NT2/D1 (cell line): ENCODE measurements at regions not wholly inside any gene's neighbourhood (a gene's known extent, or its start where the extent isn't known, plus 50 kb on each side); places are given as distances from the start of the nearest gene placed in this dataset.

ENCODE experiments used
- DNase-seq: peaks from one replicate; pipeline ENCODE4 v3.0.0-alpha.2; 2011; ENCODE audit warnings: low read depth, low spot score
- H3K27me3 ChIP-seq: 2 replicates; pipeline ENCODE4 v1.6.0; 2011; ENCODE audit warnings: mild to moderate bottlenecking; ENCODE audit not compliant: insufficient read length, insufficient read depth
- H3K36me3 ChIP-seq: 2 replicates; pipeline ENCODE4 v1.6.1; 2011; ENCODE audit warnings: mild to moderate bottlenecking, low read length, mixed read lengths; ENCODE audit not compliant: insufficient read depth, insufficient read length
- H3K4me1 ChIP-seq: 2 replicates; pipeline ENCODE4 v1.5.1; 2011; ENCODE audit not compliant: insufficient read depth, insufficient read length
- H3K4me3 ChIP-seq: 2 replicates; pipeline ENCODE4 v1.5.1; 2011; ENCODE audit warnings: low read depth; ENCODE audit not compliant: insufficient read length
- H3K9ac ChIP-seq: 2 replicates; pipeline ENCODE4 v1.6.0; 2011; ENCODE audit warnings: low read depth; ENCODE audit not compliant: insufficient read length
- H3K9me3 ChIP-seq: 2 replicates; pipeline ENCODE4 v1.5.1; 2011; ENCODE audit warnings: mild to moderate bottlenecking, low read length; ENCODE audit not compliant: insufficient read depth
- SUZ12 ChIP-seq: IDR thresholded peaks from 2 replicates; pipeline ENCODE4 v1.6.1; 2011; ENCODE audit not compliant: insufficient read length, insufficient read depth; ENCODE audit errors: extremely low read depth
- YY1 ChIP-seq: IDR thresholded peaks from 2 replicates; pipeline ENCODE4 v1.6.1; 2011; ENCODE audit not compliant: insufficient read length, insufficient read depth
- ZNF274 ChIP-seq: IDR thresholded peaks from 2 replicates; pipeline ENCODE4 v1.6.1; 2011; ENCODE audit warnings: mild to moderate bottlenecking, low read depth, low read length

- H3K4me1 ChIP-seq: no peaks in the 10 kb centered on the region
- TF ChIP-seq ZNF274: no peak
- TF ChIP-seq YY1: no peak
- TF ChIP-seq SUZ12: no peak
- H3K4me3 ChIP-seq: no peak overlapping the region
- no peak for DNase-seq
- H3K36me3 ChIP-seq: no peaks in the 10 kb centered on the region
- no peaks in the 10 kb centered on the region for H3K9me3 ChIP-seq
- H3K27me3 ChIP-seq: no peaks in the 10 kb centered on the region
- H3K9ac ChIP-seq: no peak overlapping the region
Observed at GRCh38 chr7:101764221-101764620, 53.2 kb upstream of the CUX1 start.

DNA sequence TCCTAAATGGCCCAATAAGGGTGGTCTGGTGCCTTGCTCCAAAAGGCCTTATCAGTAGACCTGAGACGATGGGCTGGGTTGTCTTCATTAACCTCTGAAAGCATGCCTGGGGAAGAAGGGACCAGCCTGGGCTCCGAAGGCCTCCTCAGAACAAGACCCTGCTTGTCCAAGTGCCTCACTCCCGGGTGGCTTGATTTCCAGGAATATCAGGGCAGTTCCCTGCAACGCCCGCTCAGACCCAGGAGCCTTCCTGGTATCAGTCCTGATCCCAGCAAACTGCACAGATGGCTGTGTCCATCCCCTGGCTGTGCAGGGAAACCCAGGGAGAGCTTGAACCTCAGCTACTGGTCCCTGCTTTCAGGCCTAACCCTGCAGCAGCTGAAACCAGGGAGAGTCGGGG lies 49.9 kb upstream of the CUX1 start:
- H3K27me3 ChIP-seq: no peaks in the 10 kb centered on the region
- no peaks in the 10 kb centered on the region for H3K4me1 ChIP-seq
- no peak overlapping the region for H3K9ac ChIP-seq
- no peak for DNase-seq
- no peaks in the 10 kb centered on the region for H3K9me3 ChIP-seq
- H3K36me3 ChIP-seq: no peaks in the 10 kb centered on the region
- no peak overlapping the region for H3K4me3 ChIP-seq
- TF ChIP-seq YY1 (no peak), SUZ12 (no peak), ZNF274 (no peak)
